RPMI7951 (cell line): ENCODE measurements at regions not wholly inside any gene's neighbourhood (a gene's known extent, or its start where the extent isn't known, plus 50 kb on each side); places are given as distances from the start of the nearest gene placed in this dataset.

Source experiments
- DNase-seq: peaks from one replicate; pipeline ENCODE4 v3.0.0-alpha.2; 2012; ENCODE audit warnings: low read depth

- DNase-seq, result no peak
These were observed 53.8 kb upstream of the SNX2 start for GRCh38 chr5:122721127-122721526.

GRCh38 chr5:122722341-122722740, 52.5 kb upstream of the SNX2 start:
- no peak for DNase-seq

DNA sequence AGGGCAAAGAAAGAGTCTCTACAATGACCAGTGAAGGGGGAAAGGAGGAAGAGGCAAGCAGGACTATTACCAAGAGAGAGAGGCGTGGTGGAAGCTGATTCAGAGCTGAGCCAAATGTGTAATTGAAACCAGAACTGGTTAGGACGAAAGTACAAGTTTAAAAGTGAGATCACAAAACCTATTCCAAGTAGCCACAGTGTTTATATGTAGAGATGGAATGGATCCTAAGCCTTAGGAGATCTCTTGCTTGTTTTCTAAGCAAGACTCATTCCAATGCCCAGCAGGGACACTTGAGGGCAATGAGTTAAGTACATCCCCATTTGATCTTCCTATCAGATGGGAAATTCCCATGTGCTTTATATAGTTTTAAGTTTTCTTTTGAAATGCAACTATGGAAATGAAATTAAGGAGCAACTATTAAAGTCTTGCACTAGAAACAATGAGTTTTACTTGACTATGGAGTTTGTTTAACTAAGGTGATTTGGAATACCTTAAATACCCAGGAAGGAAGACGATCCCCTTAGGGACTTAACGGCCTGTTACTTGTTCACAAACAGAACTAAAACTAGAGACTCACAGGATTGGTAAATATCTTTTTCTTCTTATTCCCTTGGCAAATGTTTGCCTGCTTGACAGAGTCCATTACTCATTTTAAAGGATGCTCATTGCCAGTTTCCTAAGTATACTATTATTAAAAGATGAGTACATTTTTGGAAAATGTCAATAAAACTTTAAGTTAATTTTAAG, 51.1 kb upstream of the SNX2 start:
- peak; percentile 71 for DNase-seq
